ENCODE measurements at regions not wholly inside any gene's neighbourhood (a gene's known extent, or its start where the extent isn't known, plus 50 kb on each side); places are given as distances from the start of the nearest gene placed in this dataset.

DNA sequence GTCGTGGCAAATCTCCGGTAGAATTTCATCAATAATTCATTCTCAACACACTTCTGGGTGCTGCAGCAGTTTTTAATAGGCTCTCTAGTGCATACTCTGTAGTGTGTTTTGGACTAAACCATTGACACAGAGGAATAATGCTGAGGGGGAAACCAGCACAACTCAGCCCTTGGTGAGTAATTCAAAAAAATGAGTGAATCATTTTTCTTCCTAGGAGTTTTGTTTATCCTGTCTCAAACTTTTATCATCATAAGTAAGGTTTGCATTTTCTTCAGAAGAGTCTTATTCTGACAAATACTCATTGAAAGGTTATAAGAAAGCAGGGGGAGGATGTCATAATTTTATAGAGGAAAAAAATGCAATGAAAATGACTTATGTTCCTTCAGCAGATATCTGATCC, 2542.7 kb downstream of the PCDH7 start:
- no peaks in the 10 kb centered on the region for H3K27me3 ChIP-seq (ENCODE audit: control insufficient read depth, insufficient read depth, low read length)
- DNase-seq (ENCODE audit: low read depth, low spot score) (no peak), ATAC-seq (no peak)
- intact Hi-C loops (cut with micrococcal nuclease; ENCODE audit: unreplicated experiment) (no loop called here), in situ Hi-C loops (cut with HindIII; ENCODE audit: low pct_unique_long_range_greater_than_20kb, low sequenced_read_pairs) (no loop called here)
- no peak overlapping the region for H3K4me3 ChIP-seq (ENCODE audit: low read depth in 2 of 2, low read length in 2 of 2)
- no peaks in the 10 kb centered on the region for H3K36me3 ChIP-seq (ENCODE audit: control insufficient read depth, insufficient read depth, low read length)
- no peaks in the 10 kb centered on the region for H3K4me1 ChIP-seq (ENCODE audit: control insufficient read depth, insufficient read depth, low read length)
- BruUV-seq (replicated peaks) = no TSS peak
- no peak overlapping the region for H3K27ac ChIP-seq (ENCODE audit: low read length)
- ChIA-PET POLR2A (no interaction called here), CTCF (no interaction called here)
- no peaks in the 10 kb centered on the region for H3K9me3 ChIP-seq (ENCODE audit: control insufficient read depth, insufficient read depth, low read depth, low read length)
- TF ChIP-seq REST (IDR thresholded peaks at IDR 0.05; ENCODE audit: insufficient read depth in 1 of 2, low read depth in 2 of 2, low read length in 1 of 2) (no peak), SIN3A (IDR thresholded peaks at IDR 0.05; ENCODE audit: borderline replicate concordance, insufficient read depth, low read depth, low read length) (no peak), TCF7L2 (IDR thresholded peaks at IDR 0.05; ENCODE audit: low read depth, low read length) (no peak), POLR2AphosphoS5 (IDR thresholded peaks at IDR 0.05; ENCODE audit: low read depth, low read length) (no peak), CTCF (IDR thresholded peaks at IDR 0.05) (no peak)

DNA sequence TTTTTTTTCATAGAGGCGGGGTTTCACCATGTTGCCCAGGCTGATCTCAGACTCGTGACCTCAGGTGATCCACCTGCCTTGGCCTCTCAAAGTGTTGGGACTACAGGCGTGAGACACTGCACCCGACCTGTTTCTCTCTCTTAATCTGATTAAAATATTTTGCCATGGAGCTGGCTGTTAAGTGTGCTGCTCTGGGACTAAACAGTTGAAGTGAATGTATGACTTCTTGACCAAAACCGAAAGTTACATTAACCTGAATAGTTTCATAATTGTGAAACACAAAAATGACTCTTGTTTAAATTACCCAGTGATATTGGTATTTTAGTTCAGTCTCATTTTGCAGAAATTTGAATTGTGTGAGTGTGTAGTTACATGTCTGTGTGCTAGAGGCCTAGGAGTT, 2548.6 kb downstream of the PCDH7 start:
- no peak for DNase-seq (ENCODE audit: low read depth, low spot score)
- ChIA-PET POLR2A (no interaction called here), CTCF (no interaction called here)
- H3K27ac ChIP-seq (ENCODE audit: low read length) = no peak overlapping the region
- ATAC-seq = no peak
- intact Hi-C loops (cut with micrococcal nuclease; ENCODE audit: unreplicated experiment) = no loop called here
- no peak overlapping the region for H3K4me3 ChIP-seq (ENCODE audit: low read depth in 2 of 2, low read length in 2 of 2)
- H3K9me3 ChIP-seq (ENCODE audit: control insufficient read depth, insufficient read depth, low read depth, low read length) = no peaks in the 10 kb centered on the region
- no peaks in the 10 kb centered on the region for H3K36me3 ChIP-seq (ENCODE audit: control insufficient read depth, insufficient read depth, low read length)
- TF ChIP-seq TCF7L2 (IDR thresholded peaks at IDR 0.05; ENCODE audit: low read depth, low read length) (no peak), REST (IDR thresholded peaks at IDR 0.05; ENCODE audit: insufficient read depth in 1 of 2, low read depth in 2 of 2, low read length in 1 of 2) (no peak), CTCF (IDR thresholded peaks at IDR 0.05) (no peak), SIN3A (IDR thresholded peaks at IDR 0.05; ENCODE audit: borderline replicate concordance, insufficient read depth, low read depth, low read length) (no peak), POLR2AphosphoS5 (IDR thresholded peaks at IDR 0.05; ENCODE audit: low read depth, low read length) (no peak)
- no peaks in the 10 kb centered on the region for H3K27me3 ChIP-seq (ENCODE audit: control insufficient read depth, insufficient read depth, low read length)
- BruUV-seq (replicated peaks) = no TSS peak
- H3K4me1 ChIP-seq (ENCODE audit: control insufficient read depth, insufficient read depth, low read length) = no peaks in the 10 kb centered on the region
- in situ Hi-C loops (cut with HindIII; ENCODE audit: low pct_unique_long_range_greater_than_20kb, low sequenced_read_pairs) = no loop called here

Data from Panc1 (cell line).